Endothelial cell of umbilical vein (primary cell): ENCODE measurements at regions not wholly inside any gene's neighbourhood (a gene's known extent, or its start where the extent isn't known, plus 50 kb on each side); places are given as distances from the start of the nearest gene placed in this dataset.

Experiments
- BruUV-seq: library from RNA; stranded (reverse); fragments of 400-500 nt; replicated peaks from 2 replicates; lab custom pipeline; 2021; lab: Mats Ljungman, UMichigan
- CTCF ChIA-PET: fragments of 300-600, 350-600 bp; sonication (Branson Sonifier 250); formaldehyde crosslinking; loops from one replicate; lab custom pipeline; 2021; ENCODE audit warnings: antibody characterized with exemption, inconsistent platforms; lab: Charles Lee
- POLR2A ChIA-PET: fragments of 300-600, 350-600 bp; sonication (Branson Sonifier 250); formaldehyde crosslinking; loops from one replicate; lab custom pipeline; 2021; ENCODE audit warnings: antibody characterized with exemption, inconsistent platforms; lab: Charles Lee
- DNase-seq: peaks from one replicate; pipeline ENCODE4 v3.0.0-alpha.2; 2011; ENCODE audit warnings: low read depth, low spot score
- FAIRE-seq: peaks from 2 replicates; lab custom pipeline; 2011; peaks lifted over from hg19 to GRCh38; lab: Jason Lieb, UNC
- H2AFZ ChIP-seq: 2 replicates; pipeline ENCODE4 v1.6.0; 2012; ENCODE audit warnings: low read depth, low read length, control low read depth, inconsistent platforms
- H3K27ac ChIP-seq: 2 replicates; pipeline ENCODE4 v1.5.1; 2011; ENCODE audit warnings: low read depth, mild to moderate bottlenecking, control low read depth, low read length, moderate library complexity; ENCODE audit not compliant: insufficient read depth
- H3K27me3 ChIP-seq, 2 experiments: 2 replicates each; pipeline versions ENCODE4 v1.6.0 to v1.6.1; 2011; ENCODE audit warnings: low read length in 2 of 2, mixed read lengths in 1 of 2; ENCODE audit not compliant: control insufficient read depth in 2 of 2, insufficient read depth in 2 of 2
- H3K36me3 ChIP-seq, 2 experiments: 2 replicates in 1 of 2; 3 replicates in 1 of 2; pipeline ENCODE4 v1.5.1; 2011; ENCODE audit warnings: low read length in 2 of 2, mild to moderate bottlenecking in 1 of 2, moderate library complexity in 1 of 2; ENCODE audit not compliant: control insufficient read depth in 2 of 2, insufficient read depth in 2 of 2; ENCODE audit errors: extremely low read depth in 1 of 2
- H3K4me1 ChIP-seq: 3 replicates; pipeline ENCODE4 v1.5.1; 2011; ENCODE audit warnings: mild to moderate bottlenecking, low read length; ENCODE audit not compliant: control insufficient read depth, insufficient read depth; ENCODE audit errors: extremely low read depth
- H3K4me2 ChIP-seq: 2 replicates; pipeline ENCODE4 v1.6.1; 2011; ENCODE audit warnings: low read length, control low read depth, mixed read lengths; ENCODE audit not compliant: insufficient read depth
- H3K4me3 ChIP-seq, 3 experiments: fragments of 200-600 bp in 1 of 3; sonication (generic), shearing (Covaris generic) in 1 of 3; replicated peaks in 1 of 3; 2 replicates each; pipeline ENCODE4 v1.5.1; 2011 to 2016; ENCODE audit warnings: control low read depth in 3 of 3, low read length in 3 of 3, mild to moderate bottlenecking in 2 of 3, inconsistent platforms in 1 of 3, low read depth in 1 of 3, moderate library complexity in 1 of 3; ENCODE audit not compliant: insufficient read depth in 1 of 3
- H3K79me2 ChIP-seq: 2 replicates; pipeline ENCODE4 v1.6.0; 2012; ENCODE audit warnings: low read length, inconsistent platforms; ENCODE audit not compliant: control insufficient read depth, insufficient read depth
- H3K9ac ChIP-seq: replicated peaks from 2 replicates; pipeline ENCODE3; 2011; ENCODE audit warnings: low read length, control low read depth; ENCODE audit not compliant: insufficient read depth; ENCODE audit errors: extremely low read depth
- H3K9me1 ChIP-seq: replicated peaks from 3 replicates; pipeline ENCODE4 v1.6.0; 2011; ENCODE audit warnings: mild to moderate bottlenecking, low read length; ENCODE audit not compliant: control insufficient read depth, insufficient read depth; ENCODE audit errors: extremely low read depth
- H3K9me3 ChIP-seq: replicated peaks from 2 replicates; pipeline ENCODE4 v1.5.1; 2012; ENCODE audit warnings: low read length, inconsistent platforms; ENCODE audit not compliant: control insufficient read depth, insufficient read depth
- H4K20me1 ChIP-seq: replicated peaks from 2 replicates; pipeline ENCODE3; 2011; ENCODE audit warnings: mild to moderate bottlenecking, low read length; ENCODE audit not compliant: control insufficient read depth, insufficient read depth; ENCODE audit errors: extremely low read depth
- EZH2 ChIP-seq: IDR thresholded peaks from 2 replicates; pipeline ENCODE4 v1.6.1; 2012; ENCODE audit warnings: borderline replicate concordance, low read depth, mild to moderate bottlenecking, moderate library complexity, low read length, inconsistent platforms; ENCODE audit not compliant: severe bottlenecking
- FOS ChIP-seq: IDR thresholded peaks from 2 replicates; pipeline ENCODE4 v1.6.1; 2011; ENCODE audit warnings: mild to moderate bottlenecking, low read length, moderate library complexity, borderline replicate concordance; ENCODE audit not compliant: insufficient read depth
- GATA2 ChIP-seq: IDR thresholded peaks from 2 replicates; pipeline ENCODE4 v1.7.0; 2011; ENCODE audit warnings: low read depth, mild to moderate bottlenecking, moderate library complexity, mixed read lengths, low read length; ENCODE audit not compliant: insufficient read length, insufficient read depth
- JUN ChIP-seq: IDR thresholded peaks from 2 replicates; pipeline ENCODE4 v1.6.1; 2011; ENCODE audit warnings: borderline replicate concordance, low read depth; ENCODE audit not compliant: insufficient read length, insufficient read depth
- MYC ChIP-seq: IDR thresholded peaks from one replicate; pipeline ENCODE4 v1.6.1; 2011; ENCODE audit warnings: mild to moderate bottlenecking, low read depth, low read length
- POLR2A ChIP-seq: IDR thresholded peaks from 2 replicates; pipeline ENCODE4 v1.6.1; 2012; ENCODE audit warnings: low read depth, mild to moderate bottlenecking, control low read depth, low read length
- dilution Hi-C: fragments of 300-500 bp; cut with MboI; formaldehyde crosslinking; loops from one replicate; pipeline ENCODE4 v1.15.0; 2019; ENCODE audit warnings: low sequenced_read_pairs; ENCODE audit not compliant: extremely low pct_ligation_motif_present
- intact Hi-C: fragments of 100-400 bp; cut with micrococcal nuclease; formaldehyde crosslinking; loops from one replicate; pipeline ENCODE4 v1.10.0; 2022

GRCh38 chrX:42920752-42921151, 142.8 kb upstream of the PPP1R2C start:
- Histone ChIP-seq H3K9me3 (no peaks in the 10 kb centered on the region), H3K9me1 (no peaks in the 10 kb centered on the region), H3K27me3 (no peaks in the 10 kb centered on the region), H2AFZ (no peak overlapping the region), H3K36me3 (no peaks in the 10 kb centered on the region), H3K4me1 (no peaks in the 10 kb centered on the region), H3K4me2 (no peak overlapping the region), H3K4me3 (no peak overlapping the region), H3K9ac (no peak overlapping the region), H3K27ac (no peak overlapping the region), H3K79me2 (no peaks in the 10 kb centered on the region), H4K20me1 (no peaks in the 10 kb centered on the region)
- ChIA-PET POLR2A (no interaction called here), CTCF (no interaction called here)
- FAIRE-seq = no peak
- no TSS peak for BruUV-seq
- TF ChIP-seq EZH2 (no peak), POLR2A (no peak), FOS (no peak)
- dilution Hi-C loops (no loop called here), intact Hi-C loops (no loop called here)
- no peak for DNase-seq

GRCh38 chrX:42930071-42930470, 152.1 kb upstream of the PPP1R2C start:
- no TSS peak for BruUV-seq
- Histone ChIP-seq H3K9me1 (no peaks in the 10 kb centered on the region), H3K4me1 (no peaks in the 10 kb centered on the region), H3K36me3 (no peaks in the 10 kb centered on the region), H3K4me3 (no peak overlapping the region), H3K79me2 (no peaks in the 10 kb centered on the region), H3K9ac (no peak overlapping the region), H3K27me3 (no peaks in the 10 kb centered on the region), H3K27ac (no peak overlapping the region), H3K9me3 (no peaks in the 10 kb centered on the region), H3K4me2 (no peak overlapping the region), H4K20me1 (no peaks in the 10 kb centered on the region), H2AFZ (no peak overlapping the region)
- intact Hi-C loops = no loop called here
- ChIA-PET CTCF (no interaction called here), POLR2A (no interaction called here)
- FAIRE-seq (no peak), DNase-seq (no peak)
- TF ChIP-seq EZH2 = no peak
- TF ChIP-seq POLR2A = no peak
- no peak for TF ChIP-seq MYC
- TF ChIP-seq FOS = no peak
- no peak for TF ChIP-seq JUN
- no peak for TF ChIP-seq GATA2
- dilution Hi-C loops = no loop called here
